Embryonic facial prominence (tissue), 1 donor: ENCODE measurements at regions not wholly inside any gene's neighbourhood (a gene's known extent, or its start where the extent isn't known, plus 50 kb on each side); places are given as distances from the start of the nearest gene placed in this dataset.
A peak's percentile ranks its signal among the peaks of the same experiment; 100 is the strongest.
"Not testable (repeated sequence)": the region's sequence is repeated elsewhere in the genome, so short reads cannot be mapped to it uniquely, and the experiment has no call there.

Source experiments
- DNase-seq: peaks from one replicate; pipeline ENCODE4 v3.0.0-alpha.2; 2016; ENCODE audit errors: extremely low spot score

GRCh38 chr12:13440844-13441243, 244.3 kb downstream of the EMP1 start:
- no peak for DNase-seq

GRCh38 chr12:13437541-13437940, 241.0 kb downstream of the EMP1 start:
- DNase-seq = no peak

GRCh38 chr12:13436696-13437391, 240.3 kb downstream of the EMP1 start:
- DNase-seq = no peak

- no peak for DNase-seq
Measured at GRCh38 chr12:13436182-13436581, 239.7 kb downstream of the EMP1 start.

GRCh38 chr12:13435235-13435933, 238.9 kb downstream of the EMP1 start:
- no peak for DNase-seq

GRCh38 chr12:13433768-13434167, 237.2 kb downstream of the EMP1 start:
- DNase-seq = no peak

GRCh38 chr12:13431041-13431440, 234.5 kb downstream of the EMP1 start:
- no peak for DNase-seq

- peak; percentile 25 for DNase-seq
Measured at GRCh38 chr12:13428538-13429265, 232.2 kb downstream of the EMP1 start.

- DNase-seq = no peak
Measured at GRCh38 chr12:13425766-13426165, 229.2 kb downstream of the EMP1 start.

- DNase-seq = no peak
Measured at GRCh38 chr12:13422291-13422690, 225.8 kb downstream of the EMP1 start.

GRCh38 chr12:13417516-13417915, 221.0 kb downstream of the EMP1 start:
- no peak for DNase-seq

GRCh38 chr12:13411287-13411686, 214.8 kb downstream of the EMP1 start:
- no peak for DNase-seq

GRCh38 chr12:13405961-13406703, 209.6 kb downstream of the EMP1 start:
- DNase-seq = no peak

GRCh38 chr12:13404631-13405473, 208.3 kb downstream of the EMP1 start:
- no peak for DNase-seq

GRCh38 chr12:13404111-13404628, 207.6 kb downstream of the EMP1 start:
- DNase-seq = no peak

- DNase-seq = not testable (repeated sequence)
Measured at GRCh38 chr12:13391375-13391774, 194.8 kb downstream of the EMP1 start.

- no peak for DNase-seq
Measured at GRCh38 chr12:13390918-13391317, 194.4 kb downstream of the EMP1 start.

GRCh38 chr12:13390381-13390861, 193.9 kb downstream of the EMP1 start:
- peak; percentile 24 for DNase-seq

- no peak for DNase-seq
Measured at GRCh38 chr12:13387101-13387500, 190.6 kb downstream of the EMP1 start.

GRCh38 chr12:13386323-13387039, 190.0 kb downstream of the EMP1 start:
- no peak for DNase-seq
